ENCODE measurements at regions not wholly inside any gene's neighbourhood (a gene's known extent, or its start where the extent isn't known, plus 50 kb on each side); places are given as distances from the start of the nearest gene placed in this dataset.

DNA sequence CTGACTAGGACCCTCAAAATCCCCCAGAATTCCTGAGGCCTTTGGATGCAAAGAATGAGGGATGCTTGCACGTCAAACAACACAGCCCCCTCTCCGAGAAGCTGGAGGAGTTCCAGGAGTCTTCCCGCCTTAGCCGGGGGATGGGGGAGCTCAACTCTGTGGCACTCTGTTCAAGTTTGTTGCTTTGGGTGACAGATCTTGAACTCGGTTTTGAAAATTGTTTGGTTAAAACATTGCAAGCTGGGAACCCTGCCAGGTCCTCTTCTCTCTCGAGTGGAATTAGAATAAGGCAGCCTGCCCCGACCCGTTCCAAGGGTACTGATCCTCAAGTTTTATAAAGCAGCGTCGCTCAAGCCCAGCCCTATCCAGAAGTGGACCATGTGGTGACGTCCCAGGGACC lies 244.1 kb downstream of the LOXHD1 start:
- H3K9me3 ChIP-seq (ENCODE audit: control insufficient read depth, low read length), result no peaks in the 10 kb centered on the region
- intact Hi-C loops (cut with DNase I), result loop anchor here in 1 of 4 donors (10.0 kb wide), 1 partner anchor 78 kb away; a partner anchor contains a TSS
- peaks cover 17% of the 10 kb centered on the region for H3K4me1 ChIP-seq (ENCODE audit: control insufficient read depth, insufficient read depth, low read length)
- H3K27me3 ChIP-seq (ENCODE audit: control insufficient read depth, insufficient read depth), result no peaks in the 10 kb centered on the region
- ATAC-seq, result no peak
- H3K27ac ChIP-seq (ENCODE audit: low read length), result peak overlapping the region; percentile 92
- WGBS, result 31% methylated on average over 11 of the region's 11 CpGs
- no peak overlapping the region for H3K4me3 ChIP-seq (ENCODE audit: low read length)
- peak in 2 of 3 donors; percentile 35 to 77 for DNase-seq

GRCh38 chr18:46413684-46414083 lies 243.3 kb downstream of the LOXHD1 start:
- H3K4me3 ChIP-seq (ENCODE audit: low read length), result no peak overlapping the region
- no peaks in the 10 kb centered on the region for H3K9me3 ChIP-seq (ENCODE audit: control insufficient read depth, low read length)
- H3K27me3 ChIP-seq (ENCODE audit: control insufficient read depth, insufficient read depth), result no peaks in the 10 kb centered on the region
- peaks cover 11% of the 10 kb centered on the region for H3K4me1 ChIP-seq (ENCODE audit: control insufficient read depth, insufficient read depth, low read length)
- ATAC-seq (no peak), DNase-seq (no peak)
- WGBS, result 79% methylated on average over 3 of the region's 3 CpGs
- intact Hi-C loops (cut with DNase I), result loop anchor here in 1 of 4 donors (10.0 kb wide), 1 partner anchor 79 kb away; a partner anchor contains a TSS
- peak overlapping the region; percentile 92 for H3K27ac ChIP-seq (ENCODE audit: low read length)

DNA sequence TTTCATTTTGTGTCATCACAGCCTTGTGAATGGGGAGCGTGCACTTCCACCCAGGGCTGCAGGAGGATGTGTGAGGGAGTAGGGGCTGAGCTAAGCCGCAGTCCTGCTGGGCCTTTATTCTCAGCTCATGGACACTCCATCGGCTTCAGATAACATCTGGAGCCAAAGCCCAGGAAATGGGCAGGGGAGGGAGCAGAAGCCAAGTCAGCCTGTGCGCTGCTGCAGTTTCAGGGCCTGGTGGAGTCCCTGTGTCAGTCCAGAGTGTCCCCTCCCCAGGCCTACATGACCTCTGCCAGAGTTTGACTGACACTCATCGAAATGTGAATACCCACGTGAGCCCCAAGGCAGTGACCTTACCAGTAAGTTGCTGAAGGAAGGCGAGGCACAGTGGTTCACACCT lies 242.2 kb downstream of the LOXHD1 start:
- WGBS, result 66% methylated on average over 7 of the region's 7 CpGs
- no peaks in the 10 kb centered on the region for H3K9me3 ChIP-seq (ENCODE audit: control insufficient read depth, low read length)
- peaks cover 15% of the 10 kb centered on the region for H3K4me1 ChIP-seq (ENCODE audit: control insufficient read depth, insufficient read depth, low read length)
- intact Hi-C loops (cut with DNase I), result loop anchor here in 1 of 4 donors (10.0 kb wide), 1 partner anchor 80 kb away; a partner anchor contains a TSS
- no peaks in the 10 kb centered on the region for H3K27me3 ChIP-seq (ENCODE audit: control insufficient read depth, insufficient read depth)
- H3K4me3 ChIP-seq (ENCODE audit: low read length), result no peak overlapping the region
- no peak for DNase-seq
- ATAC-seq, result no peak
- H3K27ac ChIP-seq (ENCODE audit: low read length), result no peak overlapping the region

DNA sequence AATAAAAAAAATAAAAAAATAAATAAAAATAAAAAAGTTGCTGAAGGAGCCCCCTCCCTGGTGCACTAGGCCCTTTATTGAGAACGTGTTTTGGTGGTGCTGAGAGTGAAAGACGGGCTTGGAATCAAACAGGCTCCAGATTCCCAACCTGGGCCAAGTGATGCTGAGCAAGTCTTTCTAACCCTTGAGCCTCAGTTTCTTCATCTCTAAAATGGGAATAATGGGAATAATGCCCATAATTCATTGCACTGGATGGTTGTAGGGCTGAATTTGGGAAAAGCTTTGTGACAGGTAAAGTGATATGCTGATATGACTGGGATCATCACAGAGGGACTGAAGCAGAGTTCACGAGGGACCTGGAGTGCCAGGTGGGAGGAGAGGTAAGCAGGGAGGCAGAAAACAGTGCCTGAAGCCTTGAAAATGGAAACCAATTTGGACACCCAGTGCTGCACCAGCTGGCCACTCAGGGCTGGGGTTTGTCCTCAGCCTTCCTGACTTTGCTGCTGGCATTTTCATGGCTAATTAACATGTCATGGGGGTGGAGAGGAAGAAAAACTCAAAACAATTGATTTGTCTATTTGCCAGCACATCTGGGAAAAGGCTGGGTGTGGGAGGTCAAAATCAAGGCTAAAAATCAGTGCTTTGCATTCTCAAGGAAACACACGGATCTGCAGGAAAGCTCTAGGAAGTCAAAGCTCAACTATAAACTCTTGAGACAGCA lies 241.3 kb downstream of the LOXHD1 start:
- intact Hi-C loops (cut with DNase I), result loop anchor here in 1 of 4 donors (10.0 kb wide), 1 partner anchor 81 kb away; a partner anchor contains a TSS
- H3K27me3 ChIP-seq (ENCODE audit: control insufficient read depth, insufficient read depth), result no peaks in the 10 kb centered on the region
- ATAC-seq (no peak), DNase-seq (no peak)
- peaks cover 10% of the 10 kb centered on the region for H3K4me1 ChIP-seq (ENCODE audit: control insufficient read depth, insufficient read depth, low read length)
- H3K9me3 ChIP-seq (ENCODE audit: control insufficient read depth, low read length), result no peaks in the 10 kb centered on the region
- H3K27ac ChIP-seq (ENCODE audit: low read length), result no peak overlapping the region
- no peak overlapping the region for H3K4me3 ChIP-seq (ENCODE audit: low read length)
- 77% methylated on average over 4 of the region's 4 CpGs for WGBS

GRCh38 chr18:46416706-46417638 lies 240.0 kb downstream of the LOXHD1 start:
- no peak for DNase-seq
- no peak overlapping the region for H3K4me3 ChIP-seq (ENCODE audit: low read length)
- intact Hi-C loops (cut with DNase I), result loop anchor here in 1 of 4 donors (10.0 kb wide), 1 partner anchor 82 kb away; a partner anchor contains a TSS
- no peaks in the 10 kb centered on the region for H3K27me3 ChIP-seq (ENCODE audit: control insufficient read depth, insufficient read depth)
- H3K9me3 ChIP-seq (ENCODE audit: control insufficient read depth, low read length), result no peaks in the 10 kb centered on the region
- 91% methylated on average over 4 of the region's 4 CpGs for WGBS
- H3K27ac ChIP-seq (ENCODE audit: low read length), result no peak overlapping the region
- H3K4me1 ChIP-seq (ENCODE audit: control insufficient read depth, insufficient read depth, low read length), result peaks cover 10% of the 10 kb centered on the region
- ATAC-seq, result no peak

DNA sequence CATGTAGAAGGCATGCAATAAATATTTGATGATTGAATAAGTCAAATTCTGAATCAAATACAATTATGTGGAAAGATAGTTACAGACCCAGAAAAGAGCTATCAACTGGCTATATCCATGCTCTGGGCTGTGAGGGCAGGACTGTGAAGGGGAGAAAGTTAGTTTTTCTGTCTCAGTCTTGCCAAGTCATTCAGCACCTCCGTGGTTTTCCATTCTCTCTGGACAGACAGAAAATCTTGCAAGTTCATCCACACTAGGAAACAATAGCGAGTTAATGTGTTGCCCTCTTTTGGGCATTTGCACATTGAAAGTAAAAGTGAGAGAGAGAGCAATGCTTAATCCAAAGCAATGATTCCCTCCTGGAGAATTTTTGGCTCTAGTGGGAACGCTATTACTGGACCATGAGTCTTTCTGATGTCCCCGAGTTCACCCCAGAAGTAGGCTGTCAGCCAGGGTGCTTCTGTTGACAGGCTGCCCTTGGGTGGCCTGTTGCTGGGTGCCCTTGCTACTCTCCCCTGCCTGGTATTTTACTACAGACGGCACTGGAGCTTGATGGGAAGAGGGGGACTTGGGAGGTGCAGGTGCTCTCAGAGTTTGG lies 238.3 kb downstream of the LOXHD1 start:
- 25% methylated on average over 5 of the region's 5 CpGs for WGBS
- Histone ChIP-seq H3K4me3 (ENCODE audit: low read length) (no peak overlapping the region), H3K4me1 (ENCODE audit: control insufficient read depth, insufficient read depth, low read length) (peaks cover 6% of the 10 kb centered on the region), H3K27me3 (ENCODE audit: control insufficient read depth, insufficient read depth) (no peaks in the 10 kb centered on the region), H3K9me3 (ENCODE audit: control insufficient read depth, low read length) (no peaks in the 10 kb centered on the region), H3K27ac (ENCODE audit: low read length) (peak overlapping the region; percentile 86)
- intact Hi-C loops (cut with DNase I), result loop anchor here in 1 of 4 donors (10.0 kb wide), 1 partner anchor 84 kb away; a partner anchor contains a TSS
- peak; percentile 91 to 92 for ATAC-seq
- peak; percentile 64 to 81 (median 81) for DNase-seq

DNA sequence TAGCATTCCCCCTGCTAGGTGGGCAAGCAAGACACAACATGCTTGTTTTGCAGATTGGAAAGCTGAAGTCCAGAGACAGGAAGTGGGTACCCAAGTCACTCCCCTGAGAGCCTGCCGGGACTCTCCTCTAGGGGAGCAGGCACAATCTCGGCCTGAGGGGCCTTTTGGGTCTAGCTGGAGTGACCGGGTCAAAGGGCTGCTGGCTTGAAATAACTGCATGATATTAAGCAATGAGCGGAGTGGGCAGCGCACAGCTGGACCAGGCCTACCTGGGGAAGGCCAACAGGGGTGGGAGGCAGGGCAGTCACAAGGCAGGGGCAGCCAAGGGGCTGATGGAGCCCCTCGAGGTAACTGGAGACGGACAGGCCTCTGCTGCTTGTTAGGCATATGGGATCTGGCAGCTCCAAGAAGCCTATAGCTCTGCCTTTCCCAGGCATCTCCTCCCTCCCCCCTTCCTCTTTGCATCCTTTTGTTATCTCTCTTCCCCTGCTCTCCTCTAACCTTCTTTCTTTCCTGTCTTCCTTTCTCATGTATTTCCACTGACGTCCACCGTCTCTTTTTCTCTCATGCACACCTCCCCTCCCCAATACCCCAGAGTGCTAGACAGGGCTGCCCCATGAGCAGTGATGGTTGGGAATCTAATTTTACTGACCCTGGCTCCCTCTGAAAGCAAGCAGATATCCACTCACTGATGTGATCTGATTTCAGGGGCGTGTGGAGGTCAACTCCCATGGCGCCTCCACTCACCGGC lies 237.5 kb downstream of the LOXHD1 start:
- intact Hi-C loops (cut with DNase I), result loop anchor here in 1 of 4 donors (10.0 kb wide), 1 partner anchor 85 kb away; a partner anchor contains a TSS
- H3K4me1 ChIP-seq (ENCODE audit: control insufficient read depth, insufficient read depth, low read length), result peaks cover 6% of the 10 kb centered on the region
- 67% methylated on average over 12 of the region's 12 CpGs for WGBS

GRCh38 chr18:46421973-46422551 lies 235.0 kb downstream of the LOXHD1 start:
- no peak for DNase-seq
- intact Hi-C loops (cut with DNase I), result no loop called here
- no peak overlapping the region for H3K4me3 ChIP-seq (ENCODE audit: low read length)
- H3K27ac ChIP-seq (ENCODE audit: low read length), result no peak overlapping the region
- no peaks in the 10 kb centered on the region for H3K9me3 ChIP-seq (ENCODE audit: control insufficient read depth, low read length)
- no peaks in the 10 kb centered on the region for H3K27me3 ChIP-seq (ENCODE audit: control insufficient read depth, insufficient read depth)
- no peak for ATAC-seq
- H3K4me1 ChIP-seq (ENCODE audit: control insufficient read depth, insufficient read depth, low read length), result peaks cover 6% of the 10 kb centered on the region
- 73% methylated on average over 7 of the region's 7 CpGs for WGBS

More for the DNA sequence above, 237.5 kb downstream of the LOXHD1 start:
- Histone ChIP-seq H3K9me3 (ENCODE audit: control insufficient read depth, low read length) (no peaks in the 10 kb centered on the region), H3K27me3 (ENCODE audit: control insufficient read depth, insufficient read depth) (no peaks in the 10 kb centered on the region), H3K4me3 (ENCODE audit: low read length) (no peak overlapping the region), H3K27ac (ENCODE audit: low read length) (peak overlapping the region; percentile 86)
- ATAC-seq (no peak), DNase-seq (no peak)

GRCh38 chr18:46422552-46423055 lies 234.4 kb downstream of the LOXHD1 start:
- Histone ChIP-seq H3K27me3 (ENCODE audit: control insufficient read depth, insufficient read depth) (no peaks in the 10 kb centered on the region), H3K4me1 (ENCODE audit: control insufficient read depth, insufficient read depth, low read length) (peaks cover 6% of the 10 kb centered on the region), H3K9me3 (ENCODE audit: control insufficient read depth, low read length) (no peaks in the 10 kb centered on the region), H3K4me3 (ENCODE audit: low read length) (no peak overlapping the region), H3K27ac (ENCODE audit: low read length) (no peak overlapping the region)
- ATAC-seq (no peak), DNase-seq (no peak)
- 82% methylated on average over 4 of the region's 4 CpGs for WGBS
- intact Hi-C loops (cut with DNase I), result no loop called here

Data from right cardiac atrium (tissue), 5 donors.